Panc1 (cell line): ENCODE measurements at regions not wholly inside any gene's neighbourhood (a gene's known extent, or its start where the extent isn't known, plus 50 kb on each side); places are given as distances from the start of the nearest gene placed in this dataset.

Experiments used
- POLR2AphosphoS5 ChIP-seq: IDR thresholded peaks from 2 replicates; pipeline ENCODE4 v1.6.1; 2012; ENCODE audit warnings: mild to moderate bottlenecking, low read depth, low read length, moderate library complexity
- TCF7L2 ChIP-seq: IDR thresholded peaks from 2 replicates; pipeline ENCODE4 v1.6.1; 2011; ENCODE audit warnings: mild to moderate bottlenecking, low read depth, low read length, inconsistent platforms
- TF ChIP-seq, protein P1 (sequence below): fragments of 450-650 bp; IDR thresholded peaks from 2 replicates; pipeline ENCODE4 v1.5.1; 2017; ENCODE audit warnings: mild to moderate bottlenecking
- TF ChIP-seq, protein P2 (sequence below), 2 experiments: IDR thresholded peaks; 2 replicates each; pipeline ENCODE4 v1.6.1; 2011 to 2012; ENCODE audit warnings: low read depth in 2 of 2, control low read depth in 1 of 2, low read length in 1 of 2, mild to moderate bottlenecking in 1 of 2, moderate library complexity in 1 of 2; ENCODE audit not compliant: insufficient read depth in 1 of 2

- TF ChIP-seq, protein P1, sequence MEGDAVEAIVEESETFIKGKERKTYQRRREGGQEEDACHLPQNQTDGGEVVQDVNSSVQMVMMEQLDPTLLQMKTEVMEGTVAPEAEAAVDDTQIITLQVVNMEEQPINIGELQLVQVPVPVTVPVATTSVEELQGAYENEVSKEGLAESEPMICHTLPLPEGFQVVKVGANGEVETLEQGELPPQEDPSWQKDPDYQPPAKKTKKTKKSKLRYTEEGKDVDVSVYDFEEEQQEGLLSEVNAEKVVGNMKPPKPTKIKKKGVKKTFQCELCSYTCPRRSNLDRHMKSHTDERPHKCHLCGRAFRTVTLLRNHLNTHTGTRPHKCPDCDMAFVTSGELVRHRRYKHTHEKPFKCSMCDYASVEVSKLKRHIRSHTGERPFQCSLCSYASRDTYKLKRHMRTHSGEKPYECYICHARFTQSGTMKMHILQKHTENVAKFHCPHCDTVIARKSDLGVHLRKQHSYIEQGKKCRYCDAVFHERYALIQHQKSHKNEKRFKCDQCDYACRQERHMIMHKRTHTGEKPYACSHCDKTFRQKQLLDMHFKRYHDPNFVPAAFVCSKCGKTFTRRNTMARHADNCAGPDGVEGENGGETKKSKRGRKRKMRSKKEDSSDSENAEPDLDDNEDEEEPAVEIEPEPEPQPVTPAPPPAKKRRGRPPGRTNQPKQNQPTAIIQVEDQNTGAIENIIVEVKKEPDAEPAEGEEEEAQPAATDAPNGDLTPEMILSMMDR = no peak
- no peak for TF ChIP-seq TCF7L2
- no peak for TF ChIP-seq POLR2AphosphoS5
- TF ChIP-seq, protein P2, sequence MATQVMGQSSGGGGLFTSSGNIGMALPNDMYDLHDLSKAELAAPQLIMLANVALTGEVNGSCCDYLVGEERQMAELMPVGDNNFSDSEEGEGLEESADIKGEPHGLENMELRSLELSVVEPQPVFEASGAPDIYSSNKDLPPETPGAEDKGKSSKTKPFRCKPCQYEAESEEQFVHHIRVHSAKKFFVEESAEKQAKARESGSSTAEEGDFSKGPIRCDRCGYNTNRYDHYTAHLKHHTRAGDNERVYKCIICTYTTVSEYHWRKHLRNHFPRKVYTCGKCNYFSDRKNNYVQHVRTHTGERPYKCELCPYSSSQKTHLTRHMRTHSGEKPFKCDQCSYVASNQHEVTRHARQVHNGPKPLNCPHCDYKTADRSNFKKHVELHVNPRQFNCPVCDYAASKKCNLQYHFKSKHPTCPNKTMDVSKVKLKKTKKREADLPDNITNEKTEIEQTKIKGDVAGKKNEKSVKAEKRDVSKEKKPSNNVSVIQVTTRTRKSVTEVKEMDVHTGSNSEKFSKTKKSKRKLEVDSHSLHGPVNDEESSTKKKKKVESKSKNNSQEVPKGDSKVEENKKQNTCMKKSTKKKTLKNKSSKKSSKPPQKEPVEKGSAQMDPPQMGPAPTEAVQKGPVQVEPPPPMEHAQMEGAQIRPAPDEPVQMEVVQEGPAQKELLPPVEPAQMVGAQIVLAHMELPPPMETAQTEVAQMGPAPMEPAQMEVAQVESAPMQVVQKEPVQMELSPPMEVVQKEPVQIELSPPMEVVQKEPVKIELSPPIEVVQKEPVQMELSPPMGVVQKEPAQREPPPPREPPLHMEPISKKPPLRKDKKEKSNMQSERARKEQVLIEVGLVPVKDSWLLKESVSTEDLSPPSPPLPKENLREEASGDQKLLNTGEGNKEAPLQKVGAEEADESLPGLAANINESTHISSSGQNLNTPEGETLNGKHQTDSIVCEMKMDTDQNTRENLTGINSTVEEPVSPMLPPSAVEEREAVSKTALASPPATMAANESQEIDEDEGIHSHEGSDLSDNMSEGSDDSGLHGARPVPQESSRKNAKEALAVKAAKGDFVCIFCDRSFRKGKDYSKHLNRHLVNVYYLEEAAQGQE (IDR thresholded peaks at IDR 0.05; ENCODE audit: insufficient read depth in 1 of 2, low read depth in 2 of 2, low read length in 1 of 2) = no peak
Measured at GRCh38 chr1:63112155-63112900, 210.0 kb upstream of the FOXD3 start.
